Omental fat pad (tissue), 3 donors: ENCODE measurements at regions not wholly inside any gene's neighbourhood (a gene's known extent, or its start where the extent isn't known, plus 50 kb on each side); places are given as distances from the start of the nearest gene placed in this dataset.

Experiments used
- ATAC-seq: fragments of 150-250 bp; one replicate; pipeline ENCODE4 v1.9.1; 2016; ENCODE audit warnings: mild to moderate bottlenecking, moderate library complexity; ENCODE audit not compliant: low FRiP score
- DNase-seq: peaks from one replicate; pipeline ENCODE4 v3.0.0-alpha.2; 2019; ENCODE audit warnings: low spot score
- CTCF ChIP-seq, 3 donors: fragments of 450-650 bp; IDR thresholded peaks; one replicate each; pipeline ENCODE4 v1.5.1; 2016 to 2017; ENCODE audit warnings: antibody characterized with exemption in 3 of 3, mild to moderate bottlenecking in 3 of 3, moderate library complexity in 2 of 3

GRCh38 chrX:7334253-7334935 is 186.4 kb upstream of the PUDP start:
- no peak for TF ChIP-seq CTCF (IDR thresholded peaks at IDR 0.05)
- no peak for DNase-seq
- no peak for ATAC-seq

- ATAC-seq: peak; percentile 90
- no peak for TF ChIP-seq CTCF (IDR thresholded peaks at IDR 0.05)
- DNase-seq: no peak
Measured at GRCh38 chrX:7330971-7331746, 183.2 kb upstream of the PUDP start.

DNA sequence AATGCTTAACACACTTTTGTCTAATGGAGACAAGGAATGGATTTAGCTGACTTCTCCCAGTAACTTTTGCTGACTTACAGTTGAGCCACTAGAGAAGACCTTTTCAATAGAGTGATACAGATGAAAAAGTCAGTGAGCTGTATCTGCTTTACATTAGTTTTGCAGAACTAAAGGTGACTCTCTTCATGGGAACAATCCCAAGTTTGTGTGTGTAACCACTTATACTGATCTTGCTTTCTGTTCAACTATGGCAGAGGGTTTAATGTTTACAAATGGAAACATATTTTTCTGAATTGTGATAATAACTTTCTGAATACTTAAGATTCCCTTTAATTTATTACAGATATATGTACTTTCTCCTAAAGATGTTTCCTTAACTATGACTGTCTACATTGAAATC is 182.6 kb upstream of the PUDP start:
- ATAC-seq (no peak), DNase-seq (no peak)
- TF ChIP-seq CTCF (IDR thresholded peaks at IDR 0.05): no peak

GRCh38 chrX:7318661-7319060 is 170.7 kb upstream of the PUDP start:
- no peak for DNase-seq
- TF ChIP-seq CTCF (IDR thresholded peaks at IDR 0.05): no peak
- ATAC-seq: no peak

DNA sequence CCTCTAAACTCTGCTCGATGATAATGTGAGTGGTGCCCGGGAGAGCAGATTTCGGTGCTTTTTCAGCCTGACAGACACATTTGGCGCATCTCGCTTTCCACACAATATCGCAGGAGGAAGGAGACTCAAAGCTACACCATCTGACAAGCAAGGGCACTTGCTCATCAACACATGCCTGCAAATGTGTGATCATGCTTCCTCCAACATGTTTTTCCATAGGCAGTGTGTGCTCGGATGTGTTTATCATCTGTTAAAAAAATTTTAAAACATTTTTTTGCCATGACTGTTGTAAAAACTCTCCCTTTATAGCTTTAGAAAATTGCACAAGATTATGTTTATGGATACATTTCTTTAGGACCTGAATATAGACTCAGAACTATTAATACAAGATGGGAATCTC is 170.3 kb upstream of the PUDP start:
- TF ChIP-seq CTCF (IDR thresholded peaks at IDR 0.05): no peak
- DNase-seq: no peak
- no peak for ATAC-seq

GRCh38 chrX:7316887-7317286 is 168.9 kb upstream of the PUDP start:
- ATAC-seq (no peak), DNase-seq (no peak)
- no peak for TF ChIP-seq CTCF (IDR thresholded peaks at IDR 0.05)

- DNase-seq (no peak), ATAC-seq (no peak)
- TF ChIP-seq CTCF (IDR thresholded peaks at IDR 0.05): no peak
Measured at GRCh38 chrX:7316280-7316679, 168.3 kb upstream of the PUDP start.
